Activated gamma-delta T cell treated with Interleukin-2 at 50 U/mL for 16 hours (primary cell): ENCODE measurements at regions not wholly inside any gene's neighbourhood (a gene's known extent, or its start where the extent isn't known, plus 50 kb on each side); places are given as distances from the start of the nearest gene placed in this dataset.

Experiments
- DNase-seq: peaks from one replicate; pipeline ENCODE4 v3.0.0-alpha.2; 2020

GRCh38 chr16:11447272-11447671, 102.0 kb downstream of the RMI2 start:
- no peak for DNase-seq

- DNase-seq: no peak
Observed at GRCh38 chr16:11447836-11448235, 102.6 kb downstream of the RMI2 start.

- DNase-seq: no peak
Observed at GRCh38 chr16:11448796-11449416, 103.6 kb downstream of the RMI2 start.

- DNase-seq: no peak
Observed at GRCh38 chr16:11449716-11450115, 104.5 kb downstream of the RMI2 start.

- no peak for DNase-seq
Observed at GRCh38 chr16:11450136-11450535, 104.9 kb downstream of the RMI2 start.

- no peak for DNase-seq
Observed at GRCh38 chr16:11452298-11452697, 107.0 kb downstream of the RMI2 start.

- no peak for DNase-seq
Observed at GRCh38 chr16:11452746-11453389, 107.6 kb downstream of the RMI2 start.

- no peak for DNase-seq
Observed at GRCh38 chr16:11456741-11457140, 111.5 kb downstream of the RMI2 start.

- DNase-seq: no peak
Observed at GRCh38 chr16:11459722-11460121, 114.5 kb downstream of the RMI2 start.

- DNase-seq: no peak
Observed at GRCh38 chr16:11460820-11461594, 115.7 kb downstream of the RMI2 start.

- no peak for DNase-seq
Observed at GRCh38 chr16:11461595-11461990, 116.3 kb downstream of the RMI2 start.

GRCh38 chr16:11462036-11462435, 116.8 kb downstream of the RMI2 start:
- no peak for DNase-seq

GRCh38 chr16:11462861-11463260, 117.6 kb downstream of the RMI2 start:
- DNase-seq: no peak

GRCh38 chr16:11464241-11464640, 119.0 kb downstream of the RMI2 start:
- DNase-seq: no peak

- no peak for DNase-seq
Observed at GRCh38 chr16:11465675-11466074, 120.4 kb downstream of the RMI2 start.

GRCh38 chr16:11470676-11471415, 115.9 kb downstream of the LITAF start:
- DNase-seq: no peak

- no peak for DNase-seq
Observed at GRCh38 chr16:11471548-11471947, 115.2 kb downstream of the LITAF start.

GRCh38 chr16:11472410-11472809, 114.3 kb downstream of the LITAF start:
- DNase-seq: no peak

- no peak for DNase-seq
Observed at GRCh38 chr16:11472851-11473250, 113.9 kb downstream of the LITAF start.

GRCh38 chr16:11473728-11474127, 113.0 kb downstream of the LITAF start:
- DNase-seq: no peak

- no peak for DNase-seq
Observed at GRCh38 chr16:11474617-11475291, 112.0 kb downstream of the LITAF start.

- DNase-seq: no peak
Observed at GRCh38 chr16:11475896-11476630, 110.7 kb downstream of the LITAF start.
